ENCODE measurements at regions not wholly inside any gene's neighbourhood (a gene's known extent, or its start where the extent isn't known, plus 50 kb on each side); places are given as distances from the start of the nearest gene placed in this dataset.
A peak's percentile ranks its signal among the peaks of the same experiment; 100 is the strongest.

DNA sequence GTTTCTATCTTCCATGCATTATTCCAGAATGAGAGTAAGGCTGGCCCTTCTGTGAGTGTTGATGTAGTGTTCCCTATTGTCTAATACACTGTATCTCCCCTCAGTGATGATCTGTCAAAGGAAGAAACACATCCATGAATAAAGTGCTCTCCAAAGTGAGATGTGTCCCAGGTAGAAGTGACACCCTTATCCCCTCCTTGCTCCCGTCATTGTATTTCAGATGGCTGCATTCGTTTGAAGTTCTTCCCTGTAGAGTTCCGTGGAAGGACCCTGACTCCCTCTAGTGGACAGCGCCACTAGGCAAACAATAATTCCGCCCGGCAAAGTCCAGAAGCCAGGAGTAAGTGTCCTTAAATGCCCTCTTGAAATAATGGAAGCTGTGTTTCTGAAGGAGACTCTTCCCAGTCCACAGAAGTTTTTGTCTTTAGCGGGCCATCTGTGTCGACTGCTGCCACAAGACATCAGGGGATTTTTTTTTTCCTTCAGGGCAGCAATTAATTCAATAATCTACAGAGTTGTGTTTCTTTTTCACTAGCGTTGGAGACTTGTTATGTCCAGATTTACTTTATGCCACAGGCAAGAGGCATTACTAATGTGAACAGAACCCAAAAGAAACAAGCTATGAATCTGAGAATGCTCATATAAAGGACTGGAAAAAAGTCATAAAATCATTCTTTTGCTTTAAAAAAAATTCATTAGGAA lies 64.6 kb downstream of the THNSL1 start (continued):
- TF ChIP-seq, protein P1, sequence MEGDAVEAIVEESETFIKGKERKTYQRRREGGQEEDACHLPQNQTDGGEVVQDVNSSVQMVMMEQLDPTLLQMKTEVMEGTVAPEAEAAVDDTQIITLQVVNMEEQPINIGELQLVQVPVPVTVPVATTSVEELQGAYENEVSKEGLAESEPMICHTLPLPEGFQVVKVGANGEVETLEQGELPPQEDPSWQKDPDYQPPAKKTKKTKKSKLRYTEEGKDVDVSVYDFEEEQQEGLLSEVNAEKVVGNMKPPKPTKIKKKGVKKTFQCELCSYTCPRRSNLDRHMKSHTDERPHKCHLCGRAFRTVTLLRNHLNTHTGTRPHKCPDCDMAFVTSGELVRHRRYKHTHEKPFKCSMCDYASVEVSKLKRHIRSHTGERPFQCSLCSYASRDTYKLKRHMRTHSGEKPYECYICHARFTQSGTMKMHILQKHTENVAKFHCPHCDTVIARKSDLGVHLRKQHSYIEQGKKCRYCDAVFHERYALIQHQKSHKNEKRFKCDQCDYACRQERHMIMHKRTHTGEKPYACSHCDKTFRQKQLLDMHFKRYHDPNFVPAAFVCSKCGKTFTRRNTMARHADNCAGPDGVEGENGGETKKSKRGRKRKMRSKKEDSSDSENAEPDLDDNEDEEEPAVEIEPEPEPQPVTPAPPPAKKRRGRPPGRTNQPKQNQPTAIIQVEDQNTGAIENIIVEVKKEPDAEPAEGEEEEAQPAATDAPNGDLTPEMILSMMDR (IDR thresholded peaks at IDR 0.05), result peak; percentile 95
- TF ChIP-seq, protein P2, sequence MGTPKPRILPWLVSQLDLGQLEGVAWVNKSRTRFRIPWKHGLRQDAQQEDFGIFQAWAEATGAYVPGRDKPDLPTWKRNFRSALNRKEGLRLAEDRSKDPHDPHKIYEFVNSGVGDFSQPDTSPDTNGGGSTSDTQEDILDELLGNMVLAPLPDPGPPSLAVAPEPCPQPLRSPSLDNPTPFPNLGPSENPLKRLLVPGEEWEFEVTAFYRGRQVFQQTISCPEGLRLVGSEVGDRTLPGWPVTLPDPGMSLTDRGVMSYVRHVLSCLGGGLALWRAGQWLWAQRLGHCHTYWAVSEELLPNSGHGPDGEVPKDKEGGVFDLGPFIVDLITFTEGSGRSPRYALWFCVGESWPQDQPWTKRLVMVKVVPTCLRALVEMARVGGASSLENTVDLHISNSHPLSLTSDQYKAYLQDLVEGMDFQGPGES (IDR thresholded peaks at IDR 0.05; ENCODE audit: low read depth, low read length), result no peak

DNA sequence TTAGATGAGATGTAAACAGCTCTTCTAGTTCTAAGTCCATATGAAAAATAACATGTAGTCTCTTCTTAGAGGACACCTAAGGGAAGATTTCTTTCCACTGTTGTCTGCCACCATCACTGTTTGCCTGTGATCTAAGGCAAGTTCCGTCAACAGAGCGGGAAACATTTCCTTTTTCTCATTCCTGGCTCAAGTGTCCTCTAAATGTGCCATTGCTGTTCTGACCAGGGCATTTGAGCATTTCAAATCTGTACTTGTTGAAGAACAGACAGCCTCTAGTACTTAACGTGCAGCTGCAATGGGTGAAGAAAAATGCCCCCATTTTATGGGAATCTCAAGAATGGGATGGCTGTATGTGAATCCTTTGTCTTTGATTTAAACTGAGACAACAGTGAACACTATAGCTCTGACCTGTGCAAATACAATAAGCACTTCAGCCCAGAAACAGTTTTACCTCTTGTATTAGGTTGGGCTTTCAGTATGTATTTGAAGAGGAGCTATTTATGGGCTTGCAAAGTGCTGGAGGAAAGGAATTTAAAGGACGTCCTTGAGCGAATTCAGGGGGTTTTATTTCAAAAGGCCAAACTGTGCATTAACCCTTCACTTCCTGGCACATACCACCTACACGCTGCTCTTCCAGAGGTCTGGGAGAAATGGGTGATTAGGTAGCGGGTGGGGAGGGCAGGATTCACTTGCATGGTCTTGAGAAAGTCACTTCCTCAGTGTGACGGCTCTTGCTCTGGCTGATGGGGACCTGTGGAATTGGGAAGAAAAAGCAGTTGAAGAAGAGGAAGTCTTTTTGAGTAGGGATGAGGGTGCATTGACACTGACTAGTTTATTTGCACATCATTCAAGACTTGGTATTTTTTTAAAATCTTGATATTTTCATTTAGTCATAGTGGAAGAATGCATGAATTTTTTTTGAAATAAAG lies 66.1 kb downstream of the THNSL1 start:
- no peaks in the 10 kb centered on the region for H3K79me2 ChIP-seq (ENCODE audit: insufficient read depth)
- H3K4me1 ChIP-seq (ENCODE audit: control insufficient read depth in 1 of 2, insufficient read depth in 2 of 2, low read depth in 1 of 2, low read length in 1 of 2), result peaks cover 0 to 2% of the 10 kb centered on the region in 2 experiments; a peak in 2 of 4 replicates
- no peaks in the 10 kb centered on the region for H3K9me2 ChIP-seq
- TF ChIP-seq, protein P1 (IDR thresholded peaks at IDR 0.05), result no peak
- TF ChIP-seq CHD2 (IDR thresholded peaks at IDR 0.05; ENCODE audit: low read length, partially characterized antibody), result no peak
- TF ChIP-seq, protein P3, sequence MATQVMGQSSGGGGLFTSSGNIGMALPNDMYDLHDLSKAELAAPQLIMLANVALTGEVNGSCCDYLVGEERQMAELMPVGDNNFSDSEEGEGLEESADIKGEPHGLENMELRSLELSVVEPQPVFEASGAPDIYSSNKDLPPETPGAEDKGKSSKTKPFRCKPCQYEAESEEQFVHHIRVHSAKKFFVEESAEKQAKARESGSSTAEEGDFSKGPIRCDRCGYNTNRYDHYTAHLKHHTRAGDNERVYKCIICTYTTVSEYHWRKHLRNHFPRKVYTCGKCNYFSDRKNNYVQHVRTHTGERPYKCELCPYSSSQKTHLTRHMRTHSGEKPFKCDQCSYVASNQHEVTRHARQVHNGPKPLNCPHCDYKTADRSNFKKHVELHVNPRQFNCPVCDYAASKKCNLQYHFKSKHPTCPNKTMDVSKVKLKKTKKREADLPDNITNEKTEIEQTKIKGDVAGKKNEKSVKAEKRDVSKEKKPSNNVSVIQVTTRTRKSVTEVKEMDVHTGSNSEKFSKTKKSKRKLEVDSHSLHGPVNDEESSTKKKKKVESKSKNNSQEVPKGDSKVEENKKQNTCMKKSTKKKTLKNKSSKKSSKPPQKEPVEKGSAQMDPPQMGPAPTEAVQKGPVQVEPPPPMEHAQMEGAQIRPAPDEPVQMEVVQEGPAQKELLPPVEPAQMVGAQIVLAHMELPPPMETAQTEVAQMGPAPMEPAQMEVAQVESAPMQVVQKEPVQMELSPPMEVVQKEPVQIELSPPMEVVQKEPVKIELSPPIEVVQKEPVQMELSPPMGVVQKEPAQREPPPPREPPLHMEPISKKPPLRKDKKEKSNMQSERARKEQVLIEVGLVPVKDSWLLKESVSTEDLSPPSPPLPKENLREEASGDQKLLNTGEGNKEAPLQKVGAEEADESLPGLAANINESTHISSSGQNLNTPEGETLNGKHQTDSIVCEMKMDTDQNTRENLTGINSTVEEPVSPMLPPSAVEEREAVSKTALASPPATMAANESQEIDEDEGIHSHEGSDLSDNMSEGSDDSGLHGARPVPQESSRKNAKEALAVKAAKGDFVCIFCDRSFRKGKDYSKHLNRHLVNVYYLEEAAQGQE (IDR thresholded peaks at IDR 0.05; ENCODE audit: low read depth, low read length), result no peak
- no peak for TF ChIP-seq MEF2A (IDR thresholded peaks at IDR 0.05; ENCODE audit: borderline replicate concordance, low read depth)
- DNase-seq, result no peak
- ChIA-PET POLR2A (no interaction called here), CTCF (interaction anchor here (1.3 to 3.3 kb wide), 4 partner anchors 12 to 440 kb away, joined by 6 to 32 read pairs (median 20); no protein-coding TSS in a partner anchor)
- no peak overlapping the region for H2AFZ ChIP-seq (ENCODE audit: low read depth)
- no peaks in the 10 kb centered on the region for H3K9me3 ChIP-seq
- WGBS (ENCODE audit: low lambda C conversion rate), result 78% methylated on average over 8 of the region's 8 CpGs
- no peak overlapping the region for H3K27ac ChIP-seq (ENCODE audit: low read depth in 2 of 2, low read length in 1 of 2)
- H3K36me3 ChIP-seq (replicated peaks in 1 of 2; ENCODE audit: control insufficient read depth in 1 of 2, insufficient read depth in 2 of 2, low read length in 1 of 2), result no peaks in the 10 kb centered on the region
- H3K4me2 ChIP-seq, result no peak overlapping the region
- no peak overlapping the region for H3K9ac ChIP-seq
- no peaks in the 10 kb centered on the region; the same call in 1 of the 2 replicates for H3K27me3 ChIP-seq (ENCODE audit: insufficient read depth)
- no peak overlapping the region for H3K4me3 ChIP-seq (ENCODE audit: low read depth in 2 of 2, low read length in 1 of 2)
- H4K20me1 ChIP-seq (ENCODE audit: insufficient read depth), result no peaks in the 10 kb centered on the region
- H3F3A ChIP-seq (replicated peaks; ENCODE audit: insufficient read depth), result no peaks in the 10 kb centered on the region

All from SK-N-SH (cell line).